Esophagus squamous epithelium (tissue), 5 donors: ENCODE measurements at regions not wholly inside any gene's neighbourhood (a gene's known extent, or its start where the extent isn't known, plus 50 kb on each side); places are given as distances from the start of the nearest gene placed in this dataset.

Experiments used
- DNase-seq: peaks from one replicate; lab custom pipeline; 2025; lab: John Stamatoyannopoulos, UW
- H3K27ac ChIP-seq, 4 donors: fragments of 200-600 bp; sonication (generic); one replicate each; pipeline ENCODE4 v1.5.1; 2016 to 2019; ENCODE audit warnings: mild to moderate bottlenecking in 1 of 4
- H3K27me3 ChIP-seq, 4 donors: fragments of 200-600 bp; sonication (generic); 1 replicate in 3 of 4; 2 replicates in 1 of 4; pipeline versions ENCODE4 v1.5.1 to v1.6.0; 2017 to 2021; ENCODE audit warnings: antibody characterized with exemption in 1 of 4
- H3K36me3 ChIP-seq, 3 donors: fragments of 200-600 bp; sonication (generic); one replicate each; pipeline ENCODE4 v1.5.1; 2016 to 2019
- H3K4me1 ChIP-seq, 3 donors: fragments of 200-600 bp; sonication (generic); one replicate each; pipeline ENCODE4 v1.5.1; 2017 to 2019
- H3K4me3 ChIP-seq, 4 donors: fragments of 200-600 bp; sonication (generic); 1 replicate in 3 of 4; 2 replicates in 1 of 4; pipeline ENCODE4 v1.5.1; 2016 to 2019; ENCODE audit warnings: mild to moderate bottlenecking in 2 of 4, moderate library complexity in 1 of 4
- H3K9me3 ChIP-seq, 3 donors: fragments of 200-600 bp; sonication (generic); one replicate each; pipeline ENCODE4 v1.5.1; 2016 to 2019
- CTCF ChIP-seq, 6 experiments: fragments of 450-650 bp in 4 of 6; fragments of 200-600 bp in 2 of 6; sonication (generic) in 2 of 6; IDR thresholded peaks; one replicate each; pipeline ENCODE4 v1.5.1; 2016 to 2019; ENCODE audit warnings: antibody characterized with exemption in 6 of 6, mild to moderate bottlenecking in 4 of 6, moderate library complexity in 4 of 6
- POLR2A ChIP-seq, 4 donors: fragments of 450-650 bp; IDR thresholded peaks; one replicate each; pipeline ENCODE4 v1.6.1; 2017; ENCODE audit warnings: antibody characterized with exemption in 4 of 4, mild to moderate bottlenecking in 4 of 4, moderate library complexity in 3 of 4
- WGBS, 2 donors: methylation state at CpG; one replicate each; pipeline ENCODE4 v1.1.5; 2018; 5-methylcytosine and 5-hydroxymethylcytosine counted together
- intact Hi-C: fragments of 100-400 bp; cut with DNase I; formaldehyde crosslinking; loops from one replicate; pipeline ENCODE4 v1.15.0; 2022
- donor health status: DM: yes; HTN: yes; CAD: no.

GRCh38 chr5:167652690-167653089 lies 638.8 kb upstream of the WWC1 start:
- 55 to 71% methylated on average over 3 of the region's 3 CpGs for WGBS, 2 donors
- intact Hi-C loops: no loop called here
- no peak for TF ChIP-seq CTCF (IDR thresholded peaks at IDR 0.05)
- TF ChIP-seq POLR2A (IDR thresholded peaks at IDR 0.05): no peak

DNA sequence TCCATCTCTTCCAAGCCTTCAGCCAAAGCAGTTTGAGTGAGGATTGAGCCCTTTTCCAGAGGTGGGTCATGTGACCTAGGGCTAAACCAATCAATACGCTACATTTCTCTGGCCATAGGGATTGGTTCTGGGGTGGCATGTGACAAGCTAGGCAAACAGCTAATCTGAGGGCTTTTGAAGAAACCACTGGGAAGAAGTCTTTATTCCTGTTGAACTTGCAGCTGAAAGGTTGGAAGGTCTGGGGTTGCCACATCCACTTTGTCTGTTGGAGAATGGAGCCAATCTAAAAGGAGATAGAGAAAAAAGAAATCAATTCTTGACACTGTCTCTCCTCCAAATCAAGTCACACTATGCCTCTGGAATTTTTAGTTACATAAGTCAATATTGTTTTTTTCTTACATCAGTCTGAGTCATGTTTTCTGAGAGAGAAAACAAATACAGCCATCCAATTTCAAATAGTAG lies 637.8 kb upstream of the WWC1 start:
- Histone ChIP-seq H3K9me3 (no peaks in the 10 kb centered on the region), H3K36me3 (no peaks in the 10 kb centered on the region), H3K27ac (no peak overlapping the region), H3K4me3 (no peak overlapping the region), H3K4me1 (no peaks in the 10 kb centered on the region), H3K27me3 (no peaks in the 10 kb centered on the region)
- no peak for DNase-seq
- intact Hi-C loops: no loop called here
- 100% methylated on average over 1 of the region's 1 CpG for WGBS, 2 donors
- TF ChIP-seq CTCF (IDR thresholded peaks at IDR 0.05): no peak
- no peak for TF ChIP-seq POLR2A (IDR thresholded peaks at IDR 0.05)

More at GRCh38 chr5:167652690-167653089, 638.8 kb upstream of the WWC1 start:
- H3K4me3 ChIP-seq: no peak overlapping the region
- H3K27me3 ChIP-seq: no peaks in the 10 kb centered on the region
- no peak for DNase-seq
- H3K9me3 ChIP-seq: no peaks in the 10 kb centered on the region
- H3K27ac ChIP-seq: no peak overlapping the region
- no peaks in the 10 kb centered on the region for H3K4me1 ChIP-seq
- no peaks in the 10 kb centered on the region for H3K36me3 ChIP-seq

GRCh38 chr5:167657016-167657415 lies 634.4 kb upstream of the WWC1 start:
- intact Hi-C loops: no loop called here
- no peak overlapping the region for H3K27ac ChIP-seq
- no peak for DNase-seq
- WGBS, 2 donors: 67 to 83% methylated on average over 3 of the region's 3 CpGs
- TF ChIP-seq CTCF (IDR thresholded peaks at IDR 0.05) (no peak), POLR2A (IDR thresholded peaks at IDR 0.05) (no peak)
- no peaks in the 10 kb centered on the region for H3K27me3 ChIP-seq
- H3K4me1 ChIP-seq: no peaks in the 10 kb centered on the region
- no peaks in the 10 kb centered on the region for H3K9me3 ChIP-seq
- H3K36me3 ChIP-seq: no peaks in the 10 kb centered on the region
- no peak overlapping the region for H3K4me3 ChIP-seq

- H3K27ac ChIP-seq: no peak overlapping the region
- H3K4me1 ChIP-seq: no peaks in the 10 kb centered on the region
- H3K4me3 ChIP-seq: no peak overlapping the region
- intact Hi-C loops: no loop called here
- H3K27me3 ChIP-seq: no peaks in the 10 kb centered on the region
- H3K36me3 ChIP-seq: no peaks in the 10 kb centered on the region
- 62 to 84% methylated on average over 2 of the region's 2 CpGs for WGBS, 2 donors
- TF ChIP-seq POLR2A (IDR thresholded peaks at IDR 0.05) (no peak), CTCF (IDR thresholded peaks at IDR 0.05) (no peak)
- H3K9me3 ChIP-seq: no peaks in the 10 kb centered on the region
- DNase-seq: no peak
These were observed 632.6 kb upstream of the WWC1 start for GRCh38 chr5:167658889-167659288.

- H3K4me1 ChIP-seq: no peaks in the 10 kb centered on the region
- H3K9me3 ChIP-seq: no peaks in the 10 kb centered on the region
- H3K4me3 ChIP-seq: no peak overlapping the region
- DNase-seq: no peak
- intact Hi-C loops: no loop called here
- no peaks in the 10 kb centered on the region for H3K27me3 ChIP-seq
- TF ChIP-seq CTCF (IDR thresholded peaks at IDR 0.05) (no peak), POLR2A (IDR thresholded peaks at IDR 0.05) (no peak)
- no peaks in the 10 kb centered on the region for H3K36me3 ChIP-seq
- no peak overlapping the region for H3K27ac ChIP-seq
- WGBS, 2 donors: 81 to 89% methylated on average over 3 of the region's 3 CpGs
These were observed 629.8 kb upstream of the WWC1 start for GRCh38 chr5:167661605-167662004.
